ENCODE measurements at regions not wholly inside any gene's neighbourhood (a gene's known extent, or its start where the extent isn't known, plus 50 kb on each side); places are given as distances from the start of the nearest gene placed in this dataset.

DNA sequence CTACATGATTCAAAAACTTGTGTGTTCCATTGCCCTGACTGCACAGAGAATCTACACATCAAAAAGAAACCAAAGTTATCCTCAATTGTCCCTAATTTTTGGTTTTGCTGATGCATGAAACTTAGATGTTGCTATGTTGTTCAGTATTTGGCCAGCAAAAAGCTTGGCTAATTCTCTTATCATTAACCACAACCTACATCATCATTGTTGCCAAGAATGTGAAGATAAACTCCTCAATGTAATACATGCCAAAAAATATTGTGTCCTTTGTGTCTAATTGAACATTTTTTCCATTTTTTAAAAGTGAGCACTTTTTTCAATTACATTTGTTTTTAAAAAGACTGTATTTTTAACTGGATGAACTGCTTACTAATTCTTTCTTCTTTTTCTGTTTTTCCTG, 268.0 kb upstream of the SEMA3D start:
- Mint-ChIP-seq H3K4me3 (no peak overlapping the region), H3K27me3 (no peaks in the 10 kb centered on the region), H3K9me3 (peaks cover 11% of the 10 kb centered on the region), H3K4me1 (no peaks in the 10 kb centered on the region), H3K36me3 (ENCODE audit: insufficient read depth) (no peaks in the 10 kb centered on the region), H3K27ac (ENCODE audit: low read depth) (no peak overlapping the region)
- DNase-seq (ENCODE audit: low spot score in 2 of 2) (no peak), ATAC-seq (replicated peaks; ENCODE audit: extremely low read depth, poor library complexity, severe bottlenecking) (no peak)

DNA sequence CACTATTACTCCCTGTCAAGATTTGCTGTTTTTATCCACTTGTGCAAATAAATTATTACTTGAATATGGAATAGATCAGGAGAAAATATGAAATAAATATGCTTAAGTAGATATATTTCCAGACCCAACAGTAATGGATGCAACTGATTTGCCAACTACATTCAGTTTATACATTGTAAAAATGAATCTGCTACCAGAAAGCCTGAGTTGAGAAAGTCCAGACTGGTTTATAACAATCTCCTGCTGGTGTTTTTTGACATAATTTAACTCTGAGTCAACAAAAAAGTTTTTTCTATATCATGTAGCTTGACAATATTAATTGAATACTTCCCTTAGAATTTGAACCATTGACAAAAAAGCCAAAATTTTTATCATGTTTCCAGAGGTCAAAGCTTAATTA, 265.8 kb upstream of the SEMA3D start:
- H3K27ac Mint-ChIP-seq (ENCODE audit: low read depth), result no peak overlapping the region
- H3K4me3 Mint-ChIP-seq, result no peak overlapping the region
- ATAC-seq (replicated peaks; ENCODE audit: extremely low read depth, poor library complexity, severe bottlenecking) (no peak), DNase-seq (ENCODE audit: low spot score in 2 of 2) (no peak)
- no peaks in the 10 kb centered on the region for H3K36me3 Mint-ChIP-seq (ENCODE audit: insufficient read depth)
- no peaks in the 10 kb centered on the region for H3K27me3 Mint-ChIP-seq
- no peaks in the 10 kb centered on the region for H3K4me1 Mint-ChIP-seq
- peaks cover 9% of the 10 kb centered on the region for H3K9me3 Mint-ChIP-seq

DNA sequence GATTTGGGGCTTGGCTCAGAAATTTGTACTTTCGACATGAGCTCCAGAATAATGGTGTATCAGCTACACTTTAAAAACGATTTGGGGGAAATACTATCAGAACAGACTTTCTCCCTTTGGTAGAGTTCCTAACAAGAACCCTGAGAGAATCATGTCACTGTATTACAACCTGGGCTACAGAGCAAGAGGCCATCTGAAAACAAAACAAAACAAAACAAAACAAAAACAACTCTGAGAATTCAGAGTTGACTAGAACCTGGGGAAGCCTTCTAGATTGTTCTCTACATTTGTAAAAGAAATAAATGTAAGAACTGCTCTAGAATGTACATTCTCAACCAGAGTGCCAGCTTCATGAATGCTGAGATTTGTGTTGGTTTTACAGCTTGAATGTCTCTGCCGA, 262.6 kb upstream of the SEMA3D start:
- Mint-ChIP-seq H3K4me1 (no peaks in the 10 kb centered on the region), H3K36me3 (ENCODE audit: insufficient read depth) (no peaks in the 10 kb centered on the region), H3K27me3 (no peaks in the 10 kb centered on the region), H3K9me3 (peaks cover 9% of the 10 kb centered on the region), H3K4me3 (no peak overlapping the region), H3K27ac (ENCODE audit: low read depth) (no peak overlapping the region)
- DNase-seq (ENCODE audit: low spot score in 2 of 2) (no peak), ATAC-seq (replicated peaks; ENCODE audit: extremely low read depth, poor library complexity, severe bottlenecking) (no peak)

DNA sequence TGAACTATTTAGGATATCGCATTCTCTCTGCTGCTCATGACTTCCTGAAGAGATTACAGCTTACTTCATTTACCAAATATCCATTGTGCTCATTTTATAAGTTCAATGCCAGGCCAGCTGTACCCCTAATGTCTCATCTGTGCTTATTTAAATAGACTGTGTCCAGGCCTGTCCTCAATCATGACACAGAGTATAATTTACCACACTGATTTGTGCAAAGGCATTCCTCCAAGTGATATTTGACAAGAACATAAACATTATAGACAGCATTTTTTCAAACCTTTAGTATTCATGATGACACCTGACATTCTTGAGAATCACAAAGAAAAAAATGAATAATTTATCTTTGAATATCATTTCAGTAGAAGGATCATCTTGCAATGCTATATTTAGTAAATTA, 260.1 kb upstream of the SEMA3D start:
- no peak overlapping the region for H3K4me3 Mint-ChIP-seq
- H3K27me3 Mint-ChIP-seq, result no peaks in the 10 kb centered on the region
- H3K36me3 Mint-ChIP-seq (ENCODE audit: insufficient read depth), result no peaks in the 10 kb centered on the region
- no peaks in the 10 kb centered on the region for H3K4me1 Mint-ChIP-seq
- DNase-seq (ENCODE audit: low spot score in 2 of 2) (no peak), ATAC-seq (replicated peaks; ENCODE audit: extremely low read depth, poor library complexity, severe bottlenecking) (no peak)
- H3K9me3 Mint-ChIP-seq, result peaks cover 6% of the 10 kb centered on the region
- no peak overlapping the region for H3K27ac Mint-ChIP-seq (ENCODE audit: low read depth)

DNA sequence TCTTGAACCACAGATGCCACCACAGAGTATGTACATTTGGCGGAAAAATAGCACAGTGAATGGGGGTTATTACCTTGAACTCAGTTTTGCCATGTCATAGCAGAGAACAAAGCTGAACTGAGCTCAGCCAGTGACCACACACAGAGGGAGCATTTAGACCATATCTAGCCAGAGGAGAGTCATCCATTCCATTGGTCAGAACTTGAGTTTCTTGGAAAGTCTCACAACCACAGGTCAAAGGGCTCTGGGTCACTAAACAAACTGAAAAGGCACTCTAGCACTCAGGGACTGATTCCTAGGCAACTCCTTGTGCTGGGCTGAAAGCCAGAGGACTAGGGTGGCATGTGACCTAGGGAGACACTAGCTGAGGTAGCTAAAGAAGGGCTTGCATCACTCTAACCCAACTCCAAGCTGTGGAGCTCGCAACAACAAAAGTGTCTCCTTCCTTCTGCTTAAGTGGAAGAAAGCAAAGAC, 239.7 kb upstream of the SEMA3D start:
- DNase-seq (ENCODE audit: low spot score in 2 of 2) (no peak), ATAC-seq (replicated peaks; ENCODE audit: extremely low read depth, poor library complexity, severe bottlenecking) (no peak)
- Mint-ChIP-seq H3K27me3 (no peaks in the 10 kb centered on the region), H3K4me3 (no peak overlapping the region), H3K36me3 (ENCODE audit: insufficient read depth) (no peaks in the 10 kb centered on the region), H3K4me1 (no peaks in the 10 kb centered on the region), H3K9me3 (peaks cover 25% of the 10 kb centered on the region), H3K27ac (ENCODE audit: low read depth) (no peak overlapping the region)

DNA sequence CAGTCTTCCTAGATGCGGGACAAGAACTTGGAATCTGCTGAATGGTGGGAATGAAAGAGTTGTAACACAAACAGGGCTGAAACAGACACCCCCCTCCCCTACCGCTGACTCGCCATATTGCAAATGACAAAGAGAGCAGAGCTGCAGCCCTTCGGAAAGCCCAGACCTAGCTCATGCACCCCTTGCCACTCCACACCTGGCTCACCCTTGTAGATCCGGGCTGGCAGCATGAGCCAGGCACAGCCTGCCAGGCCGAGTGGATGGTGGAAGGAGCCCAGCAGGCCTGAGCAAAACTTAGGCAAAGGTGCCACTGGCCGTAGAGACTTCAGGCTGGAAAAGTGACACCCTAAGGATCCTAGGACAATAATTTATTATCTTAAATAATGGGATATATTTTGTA, 237.4 kb upstream of the SEMA3D start:
- H3K9me3 Mint-ChIP-seq, result peaks cover 10% of the 10 kb centered on the region
- H3K27ac Mint-ChIP-seq (ENCODE audit: low read depth), result no peak overlapping the region
- no peaks in the 10 kb centered on the region for H3K36me3 Mint-ChIP-seq (ENCODE audit: insufficient read depth)
- ATAC-seq (replicated peaks; ENCODE audit: extremely low read depth, poor library complexity, severe bottlenecking), result no peak
- no peaks in the 10 kb centered on the region for H3K27me3 Mint-ChIP-seq
- DNase-seq (ENCODE audit: low spot score in 2 of 2), result no peak
- H3K4me3 Mint-ChIP-seq, result no peak overlapping the region
- H3K4me1 Mint-ChIP-seq, result no peaks in the 10 kb centered on the region

DNA sequence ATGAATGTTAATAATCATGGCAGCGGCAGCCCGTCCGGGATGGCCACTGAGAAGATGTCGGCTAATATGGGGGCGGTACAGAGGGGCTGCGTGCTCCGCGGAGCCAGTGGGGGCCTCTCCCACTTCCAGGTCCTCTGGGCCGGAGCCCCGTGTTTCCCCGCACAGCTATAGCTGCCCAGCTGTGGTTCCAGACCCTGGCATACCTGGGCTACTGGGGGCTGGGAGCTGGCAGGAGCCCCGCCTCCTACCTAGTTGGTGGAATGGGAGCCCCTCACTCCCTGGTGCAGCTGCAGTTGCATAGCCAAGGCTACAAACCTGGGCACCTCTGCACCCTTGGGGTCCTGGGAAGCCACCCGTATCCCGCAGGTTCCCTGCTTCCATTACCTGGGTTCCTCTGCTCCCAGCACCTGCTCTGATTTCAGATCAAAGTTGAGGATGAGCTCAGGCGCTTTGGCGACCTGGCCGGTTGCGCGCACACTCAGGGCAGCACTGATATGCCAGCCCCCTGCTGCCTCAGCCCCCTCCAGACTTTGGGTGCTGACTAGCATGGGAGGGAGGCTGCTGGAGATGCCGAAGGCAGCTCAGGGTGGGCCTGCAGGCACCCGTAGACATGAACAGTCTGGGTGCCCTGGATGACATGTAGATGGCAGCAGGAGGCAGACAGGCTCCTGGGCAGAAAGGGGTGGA, 236.5 kb upstream of the SEMA3D start:
- H3K4me1 Mint-ChIP-seq, result no peaks in the 10 kb centered on the region
- H3K9me3 Mint-ChIP-seq, result peaks cover 9% of the 10 kb centered on the region
- no peak overlapping the region for H3K4me3 Mint-ChIP-seq
- ATAC-seq (replicated peaks; ENCODE audit: extremely low read depth, poor library complexity, severe bottlenecking) (no peak), DNase-seq (ENCODE audit: low spot score in 2 of 2) (no peak)
- H3K27me3 Mint-ChIP-seq, result no peaks in the 10 kb centered on the region
- H3K27ac Mint-ChIP-seq (ENCODE audit: low read depth), result no peak overlapping the region
- no peaks in the 10 kb centered on the region for H3K36me3 Mint-ChIP-seq (ENCODE audit: insufficient read depth)

DNA sequence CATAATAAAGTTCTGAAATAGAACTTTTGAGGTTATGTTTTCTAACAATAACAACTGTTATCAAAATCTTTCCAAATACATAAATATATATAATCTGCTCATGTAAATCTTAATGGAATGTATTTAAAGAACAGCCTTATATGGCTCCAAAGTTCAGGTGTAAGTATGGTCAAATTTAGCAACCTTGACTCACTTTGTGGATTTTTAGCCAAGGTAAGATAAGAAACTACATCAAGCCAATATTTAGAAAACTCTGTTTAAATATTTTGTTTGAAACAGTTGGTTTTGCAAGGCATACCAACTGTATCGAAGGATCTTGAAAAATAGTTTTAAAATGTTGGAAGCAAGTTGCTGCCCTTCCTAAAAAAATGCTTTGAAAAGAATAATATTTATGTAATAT, 228.9 kb upstream of the SEMA3D start:
- ATAC-seq (replicated peaks; ENCODE audit: extremely low read depth, poor library complexity, severe bottlenecking), result no peak
- Mint-ChIP-seq H3K27ac (ENCODE audit: low read depth) (no peak overlapping the region), H3K4me1 (no peaks in the 10 kb centered on the region), H3K36me3 (ENCODE audit: insufficient read depth) (no peaks in the 10 kb centered on the region), H3K27me3 (no peaks in the 10 kb centered on the region), H3K4me3 (no peak overlapping the region), H3K9me3 (peaks cover 8% of the 10 kb centered on the region)
- DNase-seq (ENCODE audit: low spot score in 2 of 2), result no peak

DNA sequence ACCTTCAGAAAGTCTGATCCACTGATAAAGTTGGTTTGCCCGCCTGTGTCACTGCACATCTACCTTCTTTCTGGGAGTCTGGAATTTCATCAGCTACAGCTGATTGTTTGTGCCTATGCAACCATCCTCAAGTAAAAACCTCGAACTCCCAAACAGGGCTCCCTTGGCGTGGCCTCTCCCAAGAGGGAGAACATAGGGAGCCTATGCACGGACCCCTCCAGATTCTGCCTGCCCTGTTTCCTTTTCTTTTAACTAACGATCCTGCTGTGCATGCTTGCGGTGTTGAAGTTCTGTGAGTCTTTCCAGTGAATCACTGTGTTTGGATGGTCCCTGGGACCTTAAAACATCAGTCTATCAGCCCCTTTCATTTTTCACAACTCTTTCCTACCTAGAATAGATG, 226.9 kb upstream of the SEMA3D start:
- DNase-seq (ENCODE audit: low spot score in 2 of 2) (no peak), ATAC-seq (replicated peaks; ENCODE audit: extremely low read depth, poor library complexity, severe bottlenecking) (no peak)
- Mint-ChIP-seq H3K27ac (ENCODE audit: low read depth) (no peak overlapping the region), H3K4me1 (no peaks in the 10 kb centered on the region), H3K4me3 (no peak overlapping the region), H3K9me3 (peaks cover 13% of the 10 kb centered on the region), H3K27me3 (no peaks in the 10 kb centered on the region), H3K36me3 (ENCODE audit: insufficient read depth) (no peaks in the 10 kb centered on the region)

DNA sequence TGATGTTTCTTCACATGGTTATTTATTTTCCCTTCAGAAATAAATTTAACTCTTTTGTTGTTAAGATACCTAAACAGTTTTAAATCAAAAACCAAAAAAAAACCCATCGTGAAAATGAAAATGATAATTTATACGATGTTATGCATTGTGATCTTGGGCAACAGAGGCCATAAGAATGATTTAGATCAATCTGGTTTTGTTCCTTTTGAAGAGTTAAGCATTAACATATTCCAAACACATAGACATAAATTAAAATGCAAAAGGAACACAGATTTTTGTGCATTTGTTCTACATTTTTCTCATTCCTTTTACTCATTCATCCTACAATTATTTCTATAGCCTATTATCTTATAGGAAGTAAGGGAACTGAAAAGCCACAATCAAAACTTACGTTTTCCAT, 226.1 kb upstream of the SEMA3D start:
- no peaks in the 10 kb centered on the region for H3K36me3 Mint-ChIP-seq (ENCODE audit: insufficient read depth)
- no peak overlapping the region for H3K27ac Mint-ChIP-seq (ENCODE audit: low read depth)
- no peak for ATAC-seq (replicated peaks; ENCODE audit: extremely low read depth, poor library complexity, severe bottlenecking)
- H3K4me3 Mint-ChIP-seq, result no peak overlapping the region
- DNase-seq (ENCODE audit: low spot score in 2 of 2), result no peak
- H3K4me1 Mint-ChIP-seq, result no peaks in the 10 kb centered on the region
- peaks cover 13% of the 10 kb centered on the region for H3K9me3 Mint-ChIP-seq
- H3K27me3 Mint-ChIP-seq, result no peaks in the 10 kb centered on the region

DNA sequence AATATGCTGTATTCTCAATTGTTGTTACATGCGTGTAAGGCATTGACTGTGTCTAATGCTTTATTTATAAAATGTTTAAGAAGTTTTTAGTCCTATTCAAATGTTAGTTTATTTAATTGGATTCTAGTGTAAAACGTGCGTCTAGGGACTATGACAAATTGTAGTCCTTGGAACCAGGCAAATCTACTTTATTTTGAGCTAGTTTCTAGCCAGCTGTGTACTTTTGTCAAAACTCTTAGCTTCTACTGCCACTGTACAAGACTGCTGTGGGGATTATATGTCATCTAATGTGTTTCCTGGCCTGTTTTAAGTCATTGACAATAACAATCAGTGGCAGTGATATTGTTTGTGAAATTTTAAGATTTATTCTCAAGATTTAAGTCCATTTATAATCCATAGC, 220.5 kb upstream of the SEMA3D start:
- no peak overlapping the region for H3K27ac Mint-ChIP-seq (ENCODE audit: low read depth)
- H3K4me3 Mint-ChIP-seq, result no peak overlapping the region
- ATAC-seq (replicated peaks; ENCODE audit: extremely low read depth, poor library complexity, severe bottlenecking) (no peak), DNase-seq (ENCODE audit: low spot score in 2 of 2) (no peak)
- peaks cover 12% of the 10 kb centered on the region for H3K9me3 Mint-ChIP-seq
- H3K36me3 Mint-ChIP-seq (ENCODE audit: insufficient read depth), result no peaks in the 10 kb centered on the region
- H3K27me3 Mint-ChIP-seq, result no peaks in the 10 kb centered on the region
- H3K4me1 Mint-ChIP-seq, result no peaks in the 10 kb centered on the region

DNA sequence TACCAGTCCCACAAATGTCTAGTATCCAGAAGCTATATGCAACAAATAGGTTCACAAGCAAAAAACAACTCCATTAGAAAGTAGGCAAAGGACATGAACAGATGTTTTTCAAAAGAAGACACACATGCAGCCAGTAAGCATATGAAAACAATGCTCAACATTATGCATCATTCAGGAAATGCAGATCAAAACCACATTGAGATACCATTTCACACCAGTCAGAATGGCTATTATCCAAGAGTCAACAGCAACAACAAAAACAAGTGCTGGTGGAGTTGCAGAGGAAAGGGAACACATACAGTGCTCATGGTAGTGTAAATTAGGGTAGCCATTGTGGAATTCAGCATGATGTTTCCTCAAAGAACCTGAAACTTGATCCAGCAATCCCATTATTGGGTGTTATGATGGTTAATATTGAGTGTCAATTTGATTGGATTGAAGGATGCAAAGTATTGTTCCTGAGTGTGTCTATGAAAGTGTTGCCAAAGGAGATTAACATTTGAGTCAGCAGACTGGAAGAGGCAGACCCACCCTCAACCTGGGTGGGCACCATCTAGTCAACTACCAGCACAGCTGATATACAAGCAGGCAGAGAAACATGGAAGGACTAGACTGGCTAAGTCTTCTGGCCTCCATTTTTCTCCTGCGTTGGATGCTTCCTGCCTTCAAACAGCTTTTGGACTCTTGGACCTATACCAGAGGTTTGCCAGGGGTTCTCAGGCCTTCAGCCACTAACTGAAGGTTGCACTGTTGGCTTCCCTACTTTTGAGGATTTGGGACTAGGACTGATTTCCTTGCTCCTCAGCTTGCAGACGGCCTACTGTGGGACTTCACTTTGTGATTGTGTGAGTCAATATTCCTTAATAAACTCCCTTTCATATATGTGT, 218.4 kb upstream of the SEMA3D start:
- no peaks in the 10 kb centered on the region for H3K27me3 Mint-ChIP-seq
- no peak for DNase-seq (ENCODE audit: low spot score in 2 of 2)
- H3K27ac Mint-ChIP-seq (ENCODE audit: low read depth), result no peak overlapping the region

DNA sequence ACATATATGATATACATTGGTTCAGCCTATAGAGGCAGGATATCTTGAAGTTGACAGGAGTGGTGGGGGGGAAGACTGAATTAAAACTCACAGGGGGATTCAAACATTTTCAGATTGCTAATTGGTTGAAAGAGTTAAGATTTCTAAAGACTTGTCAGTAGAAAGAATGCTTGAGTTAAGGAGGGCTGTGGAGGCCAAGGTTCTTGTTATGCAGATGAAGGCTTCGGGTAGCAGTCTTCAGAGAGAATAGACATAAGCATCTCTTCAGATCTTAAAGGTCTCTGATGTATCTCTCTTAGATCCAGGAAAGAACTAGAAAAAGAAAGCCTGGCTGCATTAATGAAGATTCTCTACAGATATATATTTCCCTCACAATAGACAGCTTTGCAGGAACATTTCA, 209.8 kb upstream of the SEMA3D start:
- Mint-ChIP-seq H3K27me3 (no peaks in the 10 kb centered on the region), H3K27ac (ENCODE audit: low read depth) (no peak overlapping the region), H3K4me3 (no peak overlapping the region), H3K36me3 (ENCODE audit: insufficient read depth) (no peaks in the 10 kb centered on the region), H3K9me3 (peaks cover 10% of the 10 kb centered on the region), H3K4me1 (no peaks in the 10 kb centered on the region)
- ATAC-seq (replicated peaks; ENCODE audit: extremely low read depth, poor library complexity, severe bottlenecking) (no peak), DNase-seq (ENCODE audit: low spot score in 2 of 2) (no peak)

More for the DNA sequence above, 218.4 kb upstream of the SEMA3D start:
- Mint-ChIP-seq H3K4me1 (no peaks in the 10 kb centered on the region), H3K9me3 (peaks cover 4% of the 10 kb centered on the region), H3K36me3 (ENCODE audit: insufficient read depth) (no peaks in the 10 kb centered on the region), H3K4me3 (no peak overlapping the region)
- no peak for ATAC-seq (replicated peaks; ENCODE audit: extremely low read depth, poor library complexity, severe bottlenecking)
